OCI-LY1 (cell line): ENCODE measurements at regions not wholly inside any gene's neighbourhood (a gene's known extent, or its start where the extent isn't known, plus 50 kb on each side); places are given as distances from the start of the nearest gene placed in this dataset.

ENCODE experiments used
- EZH2 ChIP-seq: fragments of 200-600 bp; sonication (generic), shearing (Covaris generic); IDR thresholded peaks from 2 replicates; pipeline ENCODE4 v1.8.0; 2017; ENCODE audit warnings: borderline replicate concordance, mixed run types, mild to moderate bottlenecking, antibody characterized with exemption, low read length, moderate library complexity, mixed read lengths
- TF ChIP-seq, protein P1 (sequence below): fragments of 200-600 bp; sonication (generic), shearing (Covaris generic); IDR thresholded peaks from 2 replicates; pipeline ENCODE4 v1.5.1; 2017; ENCODE audit warnings: mild to moderate bottlenecking, antibody characterized with exemption, low read length, moderate library complexity, mixed read lengths

DNA sequence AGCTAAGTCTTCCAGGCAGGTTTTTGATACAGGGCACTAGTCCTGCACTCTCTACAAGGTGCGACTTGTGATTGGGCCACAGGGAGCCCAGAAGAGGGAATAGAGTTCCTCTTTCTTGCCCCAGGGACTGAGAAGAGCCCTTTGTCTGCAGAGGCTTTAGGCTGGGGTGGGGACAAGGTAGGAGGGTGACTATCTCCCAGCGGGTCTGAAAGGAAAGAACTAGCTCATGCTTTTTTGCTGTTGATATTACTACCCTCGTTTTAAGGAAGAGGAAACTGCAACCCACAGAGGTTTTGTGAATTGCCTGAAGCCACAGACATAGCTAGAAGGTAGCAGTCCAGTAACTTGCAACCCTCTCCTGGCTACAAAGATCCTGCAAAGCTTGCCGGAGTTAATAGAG, 615.2 kb downstream of the MATN1 start:
- TF ChIP-seq, protein P1, sequence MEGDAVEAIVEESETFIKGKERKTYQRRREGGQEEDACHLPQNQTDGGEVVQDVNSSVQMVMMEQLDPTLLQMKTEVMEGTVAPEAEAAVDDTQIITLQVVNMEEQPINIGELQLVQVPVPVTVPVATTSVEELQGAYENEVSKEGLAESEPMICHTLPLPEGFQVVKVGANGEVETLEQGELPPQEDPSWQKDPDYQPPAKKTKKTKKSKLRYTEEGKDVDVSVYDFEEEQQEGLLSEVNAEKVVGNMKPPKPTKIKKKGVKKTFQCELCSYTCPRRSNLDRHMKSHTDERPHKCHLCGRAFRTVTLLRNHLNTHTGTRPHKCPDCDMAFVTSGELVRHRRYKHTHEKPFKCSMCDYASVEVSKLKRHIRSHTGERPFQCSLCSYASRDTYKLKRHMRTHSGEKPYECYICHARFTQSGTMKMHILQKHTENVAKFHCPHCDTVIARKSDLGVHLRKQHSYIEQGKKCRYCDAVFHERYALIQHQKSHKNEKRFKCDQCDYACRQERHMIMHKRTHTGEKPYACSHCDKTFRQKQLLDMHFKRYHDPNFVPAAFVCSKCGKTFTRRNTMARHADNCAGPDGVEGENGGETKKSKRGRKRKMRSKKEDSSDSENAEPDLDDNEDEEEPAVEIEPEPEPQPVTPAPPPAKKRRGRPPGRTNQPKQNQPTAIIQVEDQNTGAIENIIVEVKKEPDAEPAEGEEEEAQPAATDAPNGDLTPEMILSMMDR: no peak
- no peak for TF ChIP-seq EZH2
